ENCODE measurements at regions not wholly inside any gene's neighbourhood (a gene's known extent, or its start where the extent isn't known, plus 50 kb on each side); places are given as distances from the start of the nearest gene placed in this dataset.

GRCh38 chr5:61635271-61635670 is 303.2 kb downstream of the ZSWIM6 start:
- H3K4me1 Mint-ChIP-seq (ENCODE audit: low read depth): peaks cover 2% of the 10 kb centered on the region
- H3K4me3 Mint-ChIP-seq (ENCODE audit: low read depth): no peak overlapping the region
- H3K27ac Mint-ChIP-seq: no peak overlapping the region
- no peaks in the 10 kb centered on the region for H3K36me3 Mint-ChIP-seq (ENCODE audit: insufficient read depth)
- peaks cover 4% of the 10 kb centered on the region for H3K27me3 Mint-ChIP-seq
- no peaks in the 10 kb centered on the region for H3K9me3 Mint-ChIP-seq (ENCODE audit: low read depth)
- no peak for DNase-seq (ENCODE audit: low spot score, unreplicated experiment)
- no peak for TF ChIP-seq CTCF (IDR thresholded peaks at IDR 0.05; ENCODE audit: unreplicated experiment)

- H3K36me3 Mint-ChIP-seq (ENCODE audit: insufficient read depth): no peaks in the 10 kb centered on the region
- peaks cover 12% of the 10 kb centered on the region for H3K27me3 Mint-ChIP-seq
- no peaks in the 10 kb centered on the region for H3K9me3 Mint-ChIP-seq (ENCODE audit: low read depth)
- DNase-seq (ENCODE audit: low spot score, unreplicated experiment): no peak
- TF ChIP-seq CTCF (IDR thresholded peaks at IDR 0.05; ENCODE audit: unreplicated experiment): no peak
- H3K4me1 Mint-ChIP-seq (ENCODE audit: low read depth): peaks cover 2% of the 10 kb centered on the region
- H3K27ac Mint-ChIP-seq: no peak overlapping the region
- no peak overlapping the region for H3K4me3 Mint-ChIP-seq (ENCODE audit: low read depth)
These were observed 305.5 kb downstream of the ZSWIM6 start for GRCh38 chr5:61637566-61637965.

GRCh38 chr5:61638476-61638875 is 306.4 kb downstream of the ZSWIM6 start:
- no peaks in the 10 kb centered on the region for H3K9me3 Mint-ChIP-seq (ENCODE audit: low read depth)
- no peak for TF ChIP-seq CTCF (IDR thresholded peaks at IDR 0.05; ENCODE audit: unreplicated experiment)
- no peak overlapping the region for H3K27ac Mint-ChIP-seq
- peaks cover 2% of the 10 kb centered on the region for H3K4me1 Mint-ChIP-seq (ENCODE audit: low read depth)
- H3K36me3 Mint-ChIP-seq (ENCODE audit: insufficient read depth): no peaks in the 10 kb centered on the region
- H3K27me3 Mint-ChIP-seq: peaks cover 12% of the 10 kb centered on the region
- no peak for DNase-seq (ENCODE audit: low spot score, unreplicated experiment)
- no peak overlapping the region for H3K4me3 Mint-ChIP-seq (ENCODE audit: low read depth)

DNA sequence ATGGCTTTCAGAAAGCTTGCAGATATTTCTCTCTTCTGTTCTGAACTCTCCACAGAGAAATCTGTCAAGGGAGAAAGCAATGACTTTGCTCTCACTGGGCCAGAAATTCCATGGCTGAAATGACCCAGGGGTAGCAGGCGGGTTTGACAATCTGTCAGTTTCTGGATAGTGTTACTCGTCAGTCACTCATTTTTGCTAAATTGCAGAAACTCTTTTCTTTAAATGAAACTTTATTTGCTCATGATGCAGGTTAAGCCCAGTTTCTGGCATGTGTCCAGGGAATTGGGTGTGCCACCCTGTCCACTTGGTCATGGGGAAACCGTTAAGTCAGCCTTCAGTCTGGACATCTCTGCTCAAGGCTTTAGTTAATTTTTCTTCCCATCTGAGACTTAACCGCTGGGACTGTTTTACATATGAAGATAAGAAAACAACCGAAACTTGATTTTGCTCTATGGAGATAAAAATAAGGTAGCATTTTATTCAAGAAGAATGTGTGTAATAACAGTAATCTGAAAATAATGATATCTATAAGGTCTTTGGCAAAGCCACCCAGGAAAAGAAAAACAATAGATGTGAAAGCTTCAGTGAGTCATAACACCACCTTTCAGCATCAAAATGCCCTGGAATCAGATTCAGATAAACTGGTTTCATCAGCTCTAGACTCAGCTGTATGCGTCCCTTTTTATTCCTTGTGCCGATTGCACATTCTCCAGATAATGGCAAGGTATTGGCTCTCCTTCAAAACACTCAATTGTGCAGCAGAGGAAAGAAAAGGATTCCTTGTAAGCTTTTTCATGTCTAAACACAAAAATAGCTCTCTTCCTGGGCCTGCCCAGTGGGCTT is 308.3 kb downstream of the ZSWIM6 start:
- no peaks in the 10 kb centered on the region for H3K36me3 Mint-ChIP-seq (ENCODE audit: insufficient read depth)
- H3K27me3 Mint-ChIP-seq: peaks cover 8% of the 10 kb centered on the region
- H3K4me1 Mint-ChIP-seq (ENCODE audit: low read depth): peaks cover 2% of the 10 kb centered on the region
- DNase-seq (ENCODE audit: low spot score, unreplicated experiment): no peak
- no peak overlapping the region for H3K27ac Mint-ChIP-seq
- no peak for TF ChIP-seq CTCF (IDR thresholded peaks at IDR 0.05; ENCODE audit: unreplicated experiment)
- H3K4me3 Mint-ChIP-seq (ENCODE audit: low read depth): no peak overlapping the region
- H3K9me3 Mint-ChIP-seq (ENCODE audit: low read depth): no peaks in the 10 kb centered on the region

DNA sequence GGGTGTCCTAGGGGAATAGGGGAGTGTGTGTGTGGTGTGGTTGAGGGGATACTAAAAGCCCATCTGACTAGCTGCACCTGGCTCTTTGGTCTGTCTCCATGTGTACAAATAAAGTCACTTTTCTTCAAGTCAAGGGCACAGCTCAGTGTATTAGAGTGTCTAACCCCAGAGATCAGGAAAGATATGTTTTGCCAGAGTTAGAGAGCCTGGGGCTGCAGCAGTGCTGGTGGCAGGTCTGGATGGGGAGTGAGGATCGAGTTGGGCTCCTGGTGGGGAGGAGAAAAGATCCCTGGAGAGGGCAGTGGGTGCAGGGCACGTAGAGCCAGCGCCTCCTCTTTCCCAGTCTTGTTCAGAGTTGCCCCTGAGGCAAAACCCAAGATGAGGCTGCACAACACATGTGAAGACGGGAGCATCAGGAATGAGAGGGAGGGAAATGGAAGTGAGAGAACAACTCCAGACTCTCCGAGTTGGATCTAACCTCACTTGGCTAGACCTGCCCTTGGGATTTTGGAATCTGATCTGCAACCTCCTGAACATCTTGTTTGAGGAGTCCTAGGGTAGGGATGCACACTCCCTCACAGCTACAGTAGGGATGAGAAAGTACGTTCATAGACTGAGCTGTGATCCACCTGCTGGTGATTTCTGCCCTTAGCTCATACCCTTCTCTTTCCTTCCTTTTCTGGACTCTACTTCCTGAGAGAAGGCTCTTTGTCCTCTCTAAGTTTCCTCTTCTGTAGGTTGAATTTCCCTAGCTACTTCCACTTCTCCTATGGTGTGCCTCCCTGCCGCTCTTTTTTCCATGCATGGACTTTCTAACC is 309.9 kb downstream of the ZSWIM6 start:
- H3K27ac Mint-ChIP-seq: no peak overlapping the region
- DNase-seq (ENCODE audit: low spot score, unreplicated experiment): no peak
- TF ChIP-seq CTCF (IDR thresholded peaks at IDR 0.05; ENCODE audit: unreplicated experiment): no peak
- no peak overlapping the region for H3K4me3 Mint-ChIP-seq (ENCODE audit: low read depth)
- no peaks in the 10 kb centered on the region for H3K36me3 Mint-ChIP-seq (ENCODE audit: insufficient read depth)
- H3K9me3 Mint-ChIP-seq (ENCODE audit: low read depth): no peaks in the 10 kb centered on the region
- H3K27me3 Mint-ChIP-seq: peaks cover 8% of the 10 kb centered on the region
- H3K4me1 Mint-ChIP-seq (ENCODE audit: low read depth): peaks cover 2% of the 10 kb centered on the region
